ENCODE measurements at regions not wholly inside any gene's neighbourhood (a gene's known extent, or its start where the extent isn't known, plus 50 kb on each side); places are given as distances from the start of the nearest gene placed in this dataset.

GRCh38 chr4:24121395-24122175 is 231.7 kb upstream of the PPARGC1A start:
- Mint-ChIP-seq H3K27ac (no peak overlapping the region), H3K9me3 (peaks cover 0 to 1% (median 0%) of the 10 kb centered on the region in 7 donors), H3K36me3 (no peaks in the 10 kb centered on the region), H3K4me1 (no peaks in the 10 kb centered on the region), H3K27me3 (ENCODE audit: low read depth in 3 of 3) (peaks cover 0 to 3% (median 0%) of the 10 kb centered on the region in 3 donors), H3K4me3 (no peak overlapping the region)
- H4K20me1 ChIP-seq (ENCODE audit: insufficient read depth, low read length), result no peaks in the 10 kb centered on the region
- no peaks in the 10 kb centered on the region for H3K79me2 ChIP-seq (ENCODE audit: insufficient read depth, low read length)
- no peak overlapping the region for H3K4me2 ChIP-seq (replicated peaks; ENCODE audit: extremely low read depth, low read length, poor library complexity, severe bottlenecking)
- H3K36me3 ChIP-seq (replicated peaks in 1 of 2; ENCODE audit: control insufficient read depth in 1 of 2, insufficient read depth in 2 of 2, low read length in 2 of 2), result no peaks in the 10 kb centered on the region
- TF ChIP-seq, protein P1, sequence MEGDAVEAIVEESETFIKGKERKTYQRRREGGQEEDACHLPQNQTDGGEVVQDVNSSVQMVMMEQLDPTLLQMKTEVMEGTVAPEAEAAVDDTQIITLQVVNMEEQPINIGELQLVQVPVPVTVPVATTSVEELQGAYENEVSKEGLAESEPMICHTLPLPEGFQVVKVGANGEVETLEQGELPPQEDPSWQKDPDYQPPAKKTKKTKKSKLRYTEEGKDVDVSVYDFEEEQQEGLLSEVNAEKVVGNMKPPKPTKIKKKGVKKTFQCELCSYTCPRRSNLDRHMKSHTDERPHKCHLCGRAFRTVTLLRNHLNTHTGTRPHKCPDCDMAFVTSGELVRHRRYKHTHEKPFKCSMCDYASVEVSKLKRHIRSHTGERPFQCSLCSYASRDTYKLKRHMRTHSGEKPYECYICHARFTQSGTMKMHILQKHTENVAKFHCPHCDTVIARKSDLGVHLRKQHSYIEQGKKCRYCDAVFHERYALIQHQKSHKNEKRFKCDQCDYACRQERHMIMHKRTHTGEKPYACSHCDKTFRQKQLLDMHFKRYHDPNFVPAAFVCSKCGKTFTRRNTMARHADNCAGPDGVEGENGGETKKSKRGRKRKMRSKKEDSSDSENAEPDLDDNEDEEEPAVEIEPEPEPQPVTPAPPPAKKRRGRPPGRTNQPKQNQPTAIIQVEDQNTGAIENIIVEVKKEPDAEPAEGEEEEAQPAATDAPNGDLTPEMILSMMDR (IDR thresholded peaks at IDR 0.05), result no peak
- no peak overlapping the region for H2AFZ ChIP-seq (ENCODE audit: insufficient read depth, low read depth, low read length, poor library complexity, severe bottlenecking)
- DNase-seq, result no peak
- no peak overlapping the region for H3K9ac ChIP-seq (ENCODE audit: insufficient read depth, low read length, poor library complexity, severe bottlenecking)
- H3K4me3 ChIP-seq (replicated peaks in 1 of 3; ENCODE audit: low read depth in 2 of 3, low read length in 3 of 3), result no peak overlapping the region
- no peaks in the 10 kb centered on the region for H3K9me3 ChIP-seq (replicated peaks in 1 of 2; ENCODE audit: control insufficient read depth in 1 of 2, insufficient read depth in 1 of 2, low read length in 2 of 2)
- intact Hi-C loops (cut with micrococcal nuclease), result no loop called here
- H3K4me1 ChIP-seq (ENCODE audit: control insufficient read depth in 1 of 2, insufficient read depth in 2 of 2, low read length in 2 of 2), result no peaks in the 10 kb centered on the region
- H3K27ac ChIP-seq (ENCODE audit: low read depth in 1 of 2, low read length in 2 of 2), result no peak overlapping the region
- 84% methylated on average over 11 of the region's 15 CpGs for WGBS (ENCODE audit: insufficient coverage)
- no peaks in the 10 kb centered on the region for H3K27me3 ChIP-seq (ENCODE audit: control insufficient read depth in 2 of 2, insufficient read depth in 2 of 2, low read length in 2 of 2)

DNA sequence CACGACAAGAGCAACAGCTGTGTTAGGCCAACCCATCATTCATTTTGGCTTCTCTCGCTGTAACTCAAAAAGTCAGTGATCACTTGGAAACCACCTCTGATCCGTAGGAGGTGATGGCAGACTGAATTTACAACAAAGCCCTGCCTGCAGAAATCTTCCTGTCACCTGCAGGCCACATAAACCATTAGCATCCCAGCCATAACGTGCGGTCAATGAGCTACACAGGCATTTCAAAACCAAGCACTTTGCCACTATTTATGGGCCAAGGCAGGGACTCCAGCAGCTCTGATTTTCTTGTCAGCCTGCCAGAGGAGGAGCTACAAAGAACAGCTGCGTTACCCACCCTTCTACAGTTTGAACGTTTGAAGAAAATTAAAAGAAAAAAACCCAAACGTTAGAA is 228.1 kb upstream of the PPARGC1A start:
- TF ChIP-seq, protein P1 (IDR thresholded peaks at IDR 0.05), result no peak
- no peaks in the 10 kb centered on the region for H3K36me3 Mint-ChIP-seq
- intact Hi-C loops (cut with micrococcal nuclease), result no loop called here
- Histone ChIP-seq H3K36me3 (replicated peaks in 1 of 2; ENCODE audit: control insufficient read depth in 1 of 2, insufficient read depth in 2 of 2, low read length in 2 of 2) (no peaks in the 10 kb centered on the region), H3K27ac (ENCODE audit: low read depth in 1 of 2, low read length in 2 of 2) (no peak overlapping the region), H4K20me1 (ENCODE audit: insufficient read depth, low read length) (no peaks in the 10 kb centered on the region), H3K9me3 (replicated peaks in 1 of 2; ENCODE audit: control insufficient read depth in 1 of 2, insufficient read depth in 1 of 2, low read length in 2 of 2) (no peaks in the 10 kb centered on the region), H2AFZ (ENCODE audit: insufficient read depth, low read depth, low read length, poor library complexity, severe bottlenecking) (no peak overlapping the region), H3K4me1 (ENCODE audit: control insufficient read depth in 1 of 2, insufficient read depth in 2 of 2, low read length in 2 of 2) (no peaks in the 10 kb centered on the region), H3K4me3 (replicated peaks in 1 of 3; ENCODE audit: low read depth in 2 of 3, low read length in 3 of 3) (no peak overlapping the region), H3K9ac (ENCODE audit: insufficient read depth, low read length, poor library complexity, severe bottlenecking) (no peak overlapping the region), H3K79me2 (ENCODE audit: insufficient read depth, low read length) (no peaks in the 10 kb centered on the region), H3K27me3 (ENCODE audit: control insufficient read depth in 2 of 2, insufficient read depth in 2 of 2, low read length in 2 of 2) (no peaks in the 10 kb centered on the region), H3K4me2 (replicated peaks; ENCODE audit: extremely low read depth, low read length, poor library complexity, severe bottlenecking) (no peak overlapping the region)
- no peak overlapping the region for H3K27ac Mint-ChIP-seq
- no peak overlapping the region for H3K4me3 Mint-ChIP-seq
- H3K27me3 Mint-ChIP-seq (ENCODE audit: low read depth in 3 of 3), result no peaks in the 10 kb centered on the region
- peaks cover 0 to 5% (median 0%) of the 10 kb centered on the region in 7 donors for H3K9me3 Mint-ChIP-seq
- 70% methylated on average over 6 of the region's 8 CpGs for WGBS (ENCODE audit: insufficient coverage)
- H3K4me1 Mint-ChIP-seq, result no peaks in the 10 kb centered on the region
- no peak for DNase-seq

Measured in CD14-positive monocyte (primary cell).